ENCODE measurements at regions not wholly inside any gene's neighbourhood (a gene's known extent, or its start where the extent isn't known, plus 50 kb on each side); places are given as distances from the start of the nearest gene placed in this dataset.

GRCh38 chr7:33725111-33726025 is 180.0 kb upstream of the BMPER start:
- TF ChIP-seq ETV6 (CRISPR knock-in tag; conservative IDR thresholded peaks at IDR 0.05) (no peak), REST (IDR thresholded peaks at IDR 0.05; ENCODE audit: borderline replicate concordance in 1 of 2, low read depth in 1 of 2, low read length in 2 of 2) (no peak), TAF1 (CRISPR knock-in tag; IDR thresholded peaks at IDR 0.05) (no peak), PRDM15 (CRISPR knock-in tag; IDR thresholded peaks at IDR 0.05) (no peak), THAP7 (CRISPR knock-in tag; IDR thresholded peaks at IDR 0.05) (no peak), HDAC6 (IDR thresholded peaks at IDR 0.05; ENCODE audit: low read depth, low read length) (no peak), EP300 (IDR thresholded peaks at IDR 0.05; ENCODE audit: low read depth in 2 of 2, low read length in 2 of 2) (no peak), EP300 (CRISPR knock-in tag; IDR thresholded peaks at IDR 0.05; ENCODE audit: borderline replicate concordance) (no peak), FOXM1 (CRISPR knock-in tag; IDR thresholded peaks at IDR 0.05) (no peak)

Data from HepG2 (cell line).